Nucleus accumbens (tissue), 56 donors: ENCODE measurements at regions not wholly inside any gene's neighbourhood (a gene's known extent, or its start where the extent isn't known, plus 50 kb on each side); places are given as distances from the start of the nearest gene placed in this dataset.

ENCODE experiments used
- DNase-seq, 56 donors: peaks; one replicate each; lab custom pipeline; 2025; lab: John Stamatoyannopoulos, UW

- no peak for DNase-seq
These were observed 93.9 kb downstream of the ENGASE start for GRCh38 chr17:79168486-79169055.

GRCh38 chr17:79167486-79167885 lies 92.9 kb downstream of the ENGASE start:
- DNase-seq, result no peak

- DNase-seq, result no peak
These were observed 91.3 kb downstream of the ENGASE start for GRCh38 chr17:79165756-79166473.

GRCh38 chr17:79164913-79165695 lies 90.5 kb downstream of the ENGASE start:
- DNase-seq, result no peak

GRCh38 chr17:79164408-79164807 lies 89.8 kb downstream of the ENGASE start:
- no peak for DNase-seq

GRCh38 chr17:79163071-79163470 lies 88.4 kb downstream of the ENGASE start:
- no peak for DNase-seq

- DNase-seq, result no peak
These were observed 87.7 kb downstream of the ENGASE start for GRCh38 chr17:79162012-79162963.

- DNase-seq, result no peak
These were observed 86.5 kb downstream of the ENGASE start for GRCh38 chr17:79160980-79161636.

GRCh38 chr17:79159926-79160325 lies 85.3 kb downstream of the ENGASE start:
- DNase-seq, result no peak

- DNase-seq, result no peak
These were observed 84.8 kb downstream of the ENGASE start for GRCh38 chr17:79159471-79159870.

GRCh38 chr17:79156463-79157095 lies 82.0 kb downstream of the ENGASE start:
- DNase-seq, result peak in 2 of 56 donors; percentile 4 to 13

- no peak for DNase-seq
These were observed 81.1 kb downstream of the ENGASE start for GRCh38 chr17:79155701-79156100.

GRCh38 chr17:79154951-79155585 lies 80.4 kb downstream of the ENGASE start:
- peak in 11 of 56 donors; percentile 3 to 41 (median 21) for DNase-seq

- peak in 9 of 56 donors; percentile 3 to 44 (median 22) for DNase-seq
These were observed 79.8 kb downstream of the ENGASE start for GRCh38 chr17:79154446-79154845.

- no peak for DNase-seq
These were observed 78.9 kb downstream of the ENGASE start for GRCh38 chr17:79153367-79154130.

- DNase-seq, result no peak
These were observed 78.0 kb downstream of the ENGASE start for GRCh38 chr17:79152636-79153035.

GRCh38 chr17:79152110-79152509 lies 77.5 kb downstream of the ENGASE start:
- DNase-seq, result no peak

GRCh38 chr17:79150799-79151198 lies 76.2 kb downstream of the ENGASE start:
- no peak for DNase-seq
